DND-41 (cell line): ENCODE measurements at regions not wholly inside any gene's neighbourhood (a gene's known extent, or its start where the extent isn't known, plus 50 kb on each side); places are given as distances from the start of the nearest gene placed in this dataset.

Source experiments
- CTCF ChIP-seq: IDR thresholded peaks from 2 replicates; pipeline ENCODE4 v1.5.1; 2012; ENCODE audit warnings: borderline replicate concordance, low read length, moderate library complexity, mild to moderate bottlenecking; ENCODE audit not compliant: poor library complexity, severe bottlenecking; ENCODE audit errors: extremely low read depth
- EZH2 ChIP-seq: IDR thresholded peaks from 3 replicates; pipeline ENCODE4 v1.6.1; 2012; ENCODE audit warnings: borderline replicate concordance, low read depth, mild to moderate bottlenecking, moderate library complexity, low read length, inconsistent platforms; ENCODE audit not compliant: severe bottlenecking

GRCh38 chr21:32138658-32139057, 140.2 kb downstream of the MIS18A start:
- TF ChIP-seq CTCF: no peak
- TF ChIP-seq EZH2: no peak
